ENCODE measurements at regions not wholly inside any gene's neighbourhood (a gene's known extent, or its start where the extent isn't known, plus 50 kb on each side); places are given as distances from the start of the nearest gene placed in this dataset.

DNA sequence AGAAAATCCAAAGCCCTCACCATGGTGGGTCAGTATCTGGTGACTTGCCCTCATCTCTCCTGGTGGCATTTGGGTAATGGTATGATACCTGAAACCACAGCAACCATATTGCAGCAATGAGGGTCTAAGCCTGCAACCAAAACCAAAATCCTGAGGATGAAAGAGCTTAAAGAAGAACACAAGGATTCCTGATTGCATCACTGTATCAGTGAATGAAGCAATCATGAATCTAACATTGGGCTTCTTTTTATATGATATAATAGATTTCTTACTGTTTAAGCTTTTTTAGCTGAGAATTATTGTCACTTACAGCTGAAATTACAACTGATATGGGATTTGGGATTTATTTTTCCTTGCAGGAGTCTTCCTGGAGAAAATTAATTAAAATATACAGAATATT lies 269.9 kb downstream of the MEF2C start:
- no peaks in the 10 kb centered on the region for H3K36me3 Mint-ChIP-seq (ENCODE audit: insufficient read depth, unreplicated experiment)
- ChIA-PET POLR2A (no interaction called here), CTCF (no interaction called here)
- peak; percentile 8 for DNase-seq (ENCODE audit: unreplicated experiment)
- H3K4me3 Mint-ChIP-seq (ENCODE audit: unreplicated experiment), result no peak overlapping the region
- H3K4me1 Mint-ChIP-seq (ENCODE audit: insufficient read depth, unreplicated experiment), result no peaks in the 10 kb centered on the region
- no peaks in the 10 kb centered on the region for H3K9me3 Mint-ChIP-seq (ENCODE audit: unreplicated experiment)
- intact Hi-C loops (cut with micrococcal nuclease), result no loop called here
- no TSS peak for BruUV-seq (replicated peaks)
- no peak overlapping the region for H3K27ac Mint-ChIP-seq (ENCODE audit: low read depth, unreplicated experiment)
- peaks cover 38% of the 10 kb centered on the region for H3K27me3 Mint-ChIP-seq (ENCODE audit: insufficient read depth, unreplicated experiment)
- TF ChIP-seq, protein P1, sequence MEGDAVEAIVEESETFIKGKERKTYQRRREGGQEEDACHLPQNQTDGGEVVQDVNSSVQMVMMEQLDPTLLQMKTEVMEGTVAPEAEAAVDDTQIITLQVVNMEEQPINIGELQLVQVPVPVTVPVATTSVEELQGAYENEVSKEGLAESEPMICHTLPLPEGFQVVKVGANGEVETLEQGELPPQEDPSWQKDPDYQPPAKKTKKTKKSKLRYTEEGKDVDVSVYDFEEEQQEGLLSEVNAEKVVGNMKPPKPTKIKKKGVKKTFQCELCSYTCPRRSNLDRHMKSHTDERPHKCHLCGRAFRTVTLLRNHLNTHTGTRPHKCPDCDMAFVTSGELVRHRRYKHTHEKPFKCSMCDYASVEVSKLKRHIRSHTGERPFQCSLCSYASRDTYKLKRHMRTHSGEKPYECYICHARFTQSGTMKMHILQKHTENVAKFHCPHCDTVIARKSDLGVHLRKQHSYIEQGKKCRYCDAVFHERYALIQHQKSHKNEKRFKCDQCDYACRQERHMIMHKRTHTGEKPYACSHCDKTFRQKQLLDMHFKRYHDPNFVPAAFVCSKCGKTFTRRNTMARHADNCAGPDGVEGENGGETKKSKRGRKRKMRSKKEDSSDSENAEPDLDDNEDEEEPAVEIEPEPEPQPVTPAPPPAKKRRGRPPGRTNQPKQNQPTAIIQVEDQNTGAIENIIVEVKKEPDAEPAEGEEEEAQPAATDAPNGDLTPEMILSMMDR (IDR thresholded peaks at IDR 0.05; ENCODE audit: unreplicated experiment), result no peak

DNA sequence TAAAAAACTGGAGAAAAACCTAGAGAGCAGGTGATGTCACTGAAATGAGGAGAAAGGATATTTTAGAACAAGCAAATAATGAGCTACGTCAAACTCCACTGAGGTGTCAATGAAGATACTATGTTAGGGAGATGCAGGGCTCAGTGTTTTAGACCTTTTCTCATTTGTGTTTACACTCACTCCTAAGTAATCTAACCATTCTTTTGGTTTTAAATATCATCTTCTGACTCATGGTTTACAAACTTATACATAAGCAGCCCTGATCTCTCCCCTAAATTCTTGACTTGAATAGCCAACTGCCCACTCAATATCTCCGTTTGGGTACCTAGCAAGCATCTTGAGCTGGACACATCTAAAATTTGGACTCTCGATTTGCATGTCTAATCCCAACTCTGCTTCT lies 272.4 kb downstream of the MEF2C start:
- Mint-ChIP-seq H3K27me3 (ENCODE audit: insufficient read depth, unreplicated experiment) (peaks cover 45% of the 10 kb centered on the region), H3K4me1 (ENCODE audit: insufficient read depth, unreplicated experiment) (no peaks in the 10 kb centered on the region)

DNA sequence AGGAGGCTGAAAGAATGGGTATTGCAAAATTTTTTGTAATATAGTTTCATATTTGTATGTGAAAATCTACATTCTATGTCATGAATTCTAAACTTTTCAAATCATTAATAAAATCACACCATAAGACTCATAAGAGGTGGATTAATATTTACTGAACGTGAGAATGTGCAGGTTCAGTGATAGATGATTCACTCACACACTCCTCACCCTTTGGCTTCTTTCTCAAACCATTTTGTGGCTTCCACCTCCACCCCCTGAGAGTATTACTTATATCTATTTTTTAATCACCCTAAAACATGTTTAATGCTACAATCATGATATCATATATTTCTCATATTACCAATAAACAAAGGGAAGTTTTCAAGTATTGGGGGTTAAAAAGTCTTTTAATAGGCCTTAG lies 275.5 kb downstream of the MEF2C start:
- H3K36me3 Mint-ChIP-seq (ENCODE audit: insufficient read depth, unreplicated experiment), result no peaks in the 10 kb centered on the region
- no peak for DNase-seq (ENCODE audit: unreplicated experiment)
- no TSS peak for BruUV-seq (replicated peaks)
- no peak overlapping the region for H3K4me3 Mint-ChIP-seq (ENCODE audit: unreplicated experiment)
- TF ChIP-seq, protein P1 (IDR thresholded peaks at IDR 0.05; ENCODE audit: unreplicated experiment), result no peak
- POLR2A ChIA-PET, result no interaction called here
- H3K27me3 Mint-ChIP-seq (ENCODE audit: insufficient read depth, unreplicated experiment), result peaks cover 45% of the 10 kb centered on the region
- H3K9me3 Mint-ChIP-seq (ENCODE audit: unreplicated experiment), result no peaks in the 10 kb centered on the region
- CTCF ChIA-PET, result no interaction called here
- intact Hi-C loops (cut with micrococcal nuclease), result no loop called here
- H3K4me1 Mint-ChIP-seq (ENCODE audit: insufficient read depth, unreplicated experiment), result no peaks in the 10 kb centered on the region
- no peak overlapping the region for H3K27ac Mint-ChIP-seq (ENCODE audit: low read depth, unreplicated experiment)

More for the DNA sequence above, 272.4 kb downstream of the MEF2C start:
- no peak overlapping the region for H3K4me3 Mint-ChIP-seq (ENCODE audit: unreplicated experiment)
- H3K27ac Mint-ChIP-seq (ENCODE audit: low read depth, unreplicated experiment), result no peak overlapping the region
- H3K36me3 Mint-ChIP-seq (ENCODE audit: insufficient read depth, unreplicated experiment), result no peaks in the 10 kb centered on the region
- ChIA-PET POLR2A (no interaction called here), CTCF (no interaction called here)
- H3K9me3 Mint-ChIP-seq (ENCODE audit: unreplicated experiment), result no peaks in the 10 kb centered on the region
- intact Hi-C loops (cut with micrococcal nuclease), result no loop called here
- BruUV-seq (replicated peaks), result no TSS peak
- TF ChIP-seq, protein P1 (IDR thresholded peaks at IDR 0.05; ENCODE audit: unreplicated experiment), result no peak
- DNase-seq (ENCODE audit: unreplicated experiment), result no peak

DNA sequence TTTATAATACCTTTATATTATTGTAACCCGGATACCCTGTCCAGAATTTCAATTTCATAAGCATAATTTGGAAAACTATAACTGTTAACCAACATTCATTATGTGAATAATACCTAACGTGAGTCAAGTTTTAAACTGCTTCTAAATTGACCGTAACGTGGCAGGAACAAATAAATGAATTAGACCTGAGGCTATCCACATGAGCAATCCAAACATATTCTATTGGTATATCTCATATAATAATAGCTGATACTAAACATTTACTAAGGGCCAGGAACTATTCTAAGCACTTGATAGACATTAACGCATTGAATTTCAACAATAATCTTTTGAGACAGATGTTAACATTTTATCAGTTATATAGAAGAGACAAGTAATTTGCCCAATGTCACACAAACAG lies 276.4 kb downstream of the MEF2C start:
- no peak for DNase-seq (ENCODE audit: unreplicated experiment)
- no peak overlapping the region for H3K4me3 Mint-ChIP-seq (ENCODE audit: unreplicated experiment)
- BruUV-seq (replicated peaks), result no TSS peak
- no peaks in the 10 kb centered on the region for H3K4me1 Mint-ChIP-seq (ENCODE audit: insufficient read depth, unreplicated experiment)
- peaks cover 44% of the 10 kb centered on the region for H3K27me3 Mint-ChIP-seq (ENCODE audit: insufficient read depth, unreplicated experiment)
- intact Hi-C loops (cut with micrococcal nuclease), result no loop called here
- TF ChIP-seq, protein P1 (IDR thresholded peaks at IDR 0.05; ENCODE audit: unreplicated experiment), result no peak
- ChIA-PET CTCF (interaction anchor here (0.7 kb wide), 1 partner anchor 906 kb away, joined by 4 read pairs; no protein-coding TSS in a partner anchor), POLR2A (no interaction called here)
- no peaks in the 10 kb centered on the region for H3K9me3 Mint-ChIP-seq (ENCODE audit: unreplicated experiment)
- no peak overlapping the region for H3K27ac Mint-ChIP-seq (ENCODE audit: low read depth, unreplicated experiment)
- H3K36me3 Mint-ChIP-seq (ENCODE audit: insufficient read depth, unreplicated experiment), result no peaks in the 10 kb centered on the region

Measured in MCF 10A (cell line).